H1 (cell line): ENCODE measurements at regions not wholly inside any gene's neighbourhood (a gene's known extent, or its start where the extent isn't known, plus 50 kb on each side); places are given as distances from the start of the nearest gene placed in this dataset.

Experiments used
- ASH2L ChIP-seq: fragments of 200-600, 300-600 bp; sonication (generic); IDR thresholded peaks from one replicate; pipeline ENCODE4 v1.7.1; 2017; ENCODE audit warnings: low read length
- CBX5 ChIP-seq: fragments of 300-800, 300-1000 bp; sonication (generic); IDR thresholded peaks from 2 replicates; pipeline ENCODE4 v1.7.1; 2016; ENCODE audit warnings: antibody characterized with exemption, low read length, low read depth
- CBX8 ChIP-seq: fragments of 300-800, 300-1000 bp; sonication (generic); IDR thresholded peaks from 2 replicates; pipeline ENCODE4 v1.7.1; 2016; ENCODE audit warnings: low read depth, low read length, borderline replicate concordance
- CHD7 ChIP-seq: fragments of 300-600 bp; sonication (generic); IDR thresholded peaks from 2 replicates; pipeline ENCODE4 v1.7.1; 2012; ENCODE audit warnings: low read length, moderate library complexity, mild to moderate bottlenecking, inconsistent platforms; ENCODE audit not compliant: insufficient replicate concordance
- GABPA ChIP-seq: IDR thresholded peaks from 2 replicates; pipeline ENCODE4 v1.6.1; 2011; ENCODE audit warnings: mild to moderate bottlenecking, low read length, moderate library complexity, borderline replicate concordance; ENCODE audit not compliant: insufficient read depth
- JUN ChIP-seq: IDR thresholded peaks from 2 replicates; pipeline ENCODE4 v1.6.1; 2011; ENCODE audit warnings: low read depth, mild to moderate bottlenecking, improper control_type of control experiment, low read length
- KDM4A ChIP-seq: IDR thresholded peaks from one replicate; pipeline ENCODE4 v1.7.1; 2012; ENCODE audit warnings: low read depth, mild to moderate bottlenecking, moderate library complexity, low read length, inconsistent platforms; ENCODE audit not compliant: severe bottlenecking
- KDM5A ChIP-seq: fragments of 200-600 bp; IDR thresholded peaks from 2 replicates; pipeline ENCODE4 v1.7.1; 2012; ENCODE audit warnings: mild to moderate bottlenecking, low read length, inconsistent platforms, mixed read lengths
- MAFK ChIP-seq: IDR thresholded peaks from 2 replicates; pipeline ENCODE4 v1.6.1; 2012; ENCODE audit warnings: low read depth, mild to moderate bottlenecking, improper control_type of control experiment, low read length
- NANOG ChIP-seq: IDR thresholded peaks from 2 replicates; pipeline ENCODE4 v1.6.1; 2011; ENCODE audit warnings: low read length, low read depth, mild to moderate bottlenecking, inconsistent platforms; ENCODE audit not compliant: insufficient read depth, poor library complexity, severe bottlenecking
- POLR2AphosphoS5 ChIP-seq: IDR thresholded peaks from 2 replicates; pipeline ENCODE4 v1.6.1; 2011; ENCODE audit warnings: low read depth, low read length
- RAD21 ChIP-seq, 2 experiments: IDR thresholded peaks in 1 of 2; conservative IDR thresholded peaks in 1 of 2; 2 replicates each; pipeline ENCODE4 v1.6.1; 2011; ENCODE audit warnings: low read depth in 2 of 2, low read length in 2 of 2, improper control_type of control experiment in 1 of 2, inconsistent platforms in 1 of 2, mild to moderate bottlenecking in 1 of 2, moderate library complexity in 1 of 2
- TAF1 ChIP-seq: IDR thresholded peaks from 2 replicates; pipeline ENCODE4 v1.6.1; 2011; ENCODE audit warnings: mild to moderate bottlenecking, low read depth, low read length

- no peak for TF ChIP-seq CHD7
- TF ChIP-seq TAF1 = no peak
- no peak for TF ChIP-seq KDM5A
- TF ChIP-seq RAD21 (IDR thresholded peaks at IDR 0.05 in 1 of 2, conservative IDR thresholded peaks at IDR 0.05 in 1 of 2; ENCODE audit: low read depth in 2 of 2, low read length in 2 of 2) = no peak
- no peak for TF ChIP-seq ASH2L
- TF ChIP-seq MAFK = no peak
- no peak for TF ChIP-seq GABPA
- no peak for TF ChIP-seq CBX5
- TF ChIP-seq POLR2AphosphoS5 = no peak
- no peak for TF ChIP-seq CBX8
- TF ChIP-seq JUN = no peak
- TF ChIP-seq KDM4A = no peak
- no peak for TF ChIP-seq NANOG
These were observed 75.0 kb upstream of the MSTN start (continued) for GRCh38 chr2:190137561-190137960.
